ENCODE measurements at regions not wholly inside any gene's neighbourhood (a gene's known extent, or its start where the extent isn't known, plus 50 kb on each side); places are given as distances from the start of the nearest gene placed in this dataset.
"Not testable (repeated sequence)": the region's sequence is repeated elsewhere in the genome, so short reads cannot be mapped to it uniquely, and the experiment has no call there.

GRCh38 chr10:8360365-8360764, 305.9 kb downstream of the GATA3 start:
- FAIRE-seq = peak; percentile 82
- no peak for DNase-seq (ENCODE audit: insufficient read length)
- TF ChIP-seq TAF1 (IDR thresholded peaks at IDR 0.05; ENCODE audit: borderline replicate concordance, low read depth, low read length) (no peak), POLR2AphosphoS5 (IDR thresholded peaks at IDR 0.05; ENCODE audit: low read depth, low read length) (no peak), POLR2A (IDR thresholded peaks at IDR 0.05; ENCODE audit: low read depth, low read length) (no peak)

- no peak for DNase-seq (ENCODE audit: insufficient read length)
- FAIRE-seq = no peak
These were observed 306.5 kb downstream of the GATA3 start for GRCh38 chr10:8360814-8361509.

DNA sequence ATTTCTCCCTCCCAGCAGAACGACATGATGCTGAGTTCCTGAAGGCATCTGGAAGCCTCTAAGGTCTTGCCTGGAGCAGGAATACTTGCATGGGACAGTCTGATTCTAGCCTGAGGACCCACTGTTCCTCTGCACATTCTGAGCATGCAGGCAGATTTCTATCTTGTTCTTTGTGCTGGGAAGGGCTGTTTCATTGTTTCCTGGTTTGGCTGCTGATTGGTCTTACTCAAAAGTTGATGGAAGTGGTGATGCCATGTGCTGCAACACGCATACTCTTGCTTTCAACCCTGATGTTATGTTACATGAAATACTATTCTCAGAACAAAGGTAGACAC, 307.0 kb downstream of the GATA3 start:
- DNase-seq (ENCODE audit: insufficient read length) (no peak), FAIRE-seq (peak; percentile 67)

More at GRCh38 chr10:8360814-8361509, 306.5 kb downstream of the GATA3 start:
- no peak for TF ChIP-seq POLR2AphosphoS5 (IDR thresholded peaks at IDR 0.05; ENCODE audit: low read depth, low read length)

DNA sequence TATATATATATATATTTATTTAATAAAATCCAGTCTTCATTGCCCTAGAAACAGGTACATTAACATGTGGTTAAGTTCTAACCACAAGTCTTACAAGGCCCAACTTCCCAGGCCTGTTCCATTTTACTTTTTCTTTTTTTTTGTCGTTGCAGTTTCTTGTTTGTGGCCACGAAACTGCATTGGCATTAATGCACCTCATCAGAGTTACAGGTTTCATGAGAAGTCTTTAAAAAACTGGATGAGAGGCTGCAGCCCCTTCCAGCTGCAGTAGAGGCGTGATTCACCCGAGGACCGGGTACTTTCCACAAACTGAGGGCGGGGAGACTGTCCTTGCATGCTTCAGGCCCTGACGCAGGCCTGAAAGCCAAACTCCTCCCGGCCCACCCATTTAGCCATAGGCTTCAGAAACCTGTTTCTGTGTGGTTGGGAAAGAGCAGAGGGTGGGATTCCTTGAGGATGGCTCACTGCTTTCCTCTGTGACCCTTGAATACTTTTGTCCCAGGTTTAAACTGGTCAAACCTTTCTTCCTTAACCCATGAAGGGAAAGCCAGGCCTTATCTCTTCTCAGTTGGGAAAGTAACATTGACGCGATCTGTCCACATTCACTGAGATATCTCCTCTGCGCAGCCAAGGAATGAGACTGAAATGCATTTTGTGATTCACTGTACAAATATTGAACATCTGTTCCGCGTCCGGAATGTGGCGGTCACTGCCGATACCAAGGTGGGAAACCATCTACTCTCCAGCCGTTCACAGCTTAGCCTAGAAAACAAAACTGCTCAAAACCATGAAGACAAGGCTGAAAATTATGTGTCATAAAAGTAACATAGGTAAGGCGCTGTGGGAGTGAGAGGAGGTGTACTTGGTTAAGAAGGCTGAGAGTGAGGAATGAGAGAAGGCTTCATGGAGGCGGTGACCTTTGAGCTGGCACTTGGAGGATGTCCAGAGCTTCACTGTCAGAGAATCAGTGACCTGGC, 311.7 kb downstream of the GATA3 start:
- peak; percentile 82 for FAIRE-seq
- TF ChIP-seq TAF1 (IDR thresholded peaks at IDR 0.05; ENCODE audit: borderline replicate concordance, low read depth, low read length) = no peak
- no peak for TF ChIP-seq POLR2A (IDR thresholded peaks at IDR 0.05; ENCODE audit: low read depth, low read length)
- TF ChIP-seq POLR2AphosphoS5 (IDR thresholded peaks at IDR 0.05; ENCODE audit: low read depth, low read length) = no peak
- no peak for DNase-seq (ENCODE audit: insufficient read length)

More for the DNA sequence above, 307.0 kb downstream of the GATA3 start:
- no peak for TF ChIP-seq POLR2AphosphoS5 (IDR thresholded peaks at IDR 0.05; ENCODE audit: low read depth, low read length)
- TF ChIP-seq TAF1 (IDR thresholded peaks at IDR 0.05; ENCODE audit: borderline replicate concordance, low read depth, low read length) = no peak
- TF ChIP-seq POLR2A (IDR thresholded peaks at IDR 0.05; ENCODE audit: low read depth, low read length) = no peak

DNA sequence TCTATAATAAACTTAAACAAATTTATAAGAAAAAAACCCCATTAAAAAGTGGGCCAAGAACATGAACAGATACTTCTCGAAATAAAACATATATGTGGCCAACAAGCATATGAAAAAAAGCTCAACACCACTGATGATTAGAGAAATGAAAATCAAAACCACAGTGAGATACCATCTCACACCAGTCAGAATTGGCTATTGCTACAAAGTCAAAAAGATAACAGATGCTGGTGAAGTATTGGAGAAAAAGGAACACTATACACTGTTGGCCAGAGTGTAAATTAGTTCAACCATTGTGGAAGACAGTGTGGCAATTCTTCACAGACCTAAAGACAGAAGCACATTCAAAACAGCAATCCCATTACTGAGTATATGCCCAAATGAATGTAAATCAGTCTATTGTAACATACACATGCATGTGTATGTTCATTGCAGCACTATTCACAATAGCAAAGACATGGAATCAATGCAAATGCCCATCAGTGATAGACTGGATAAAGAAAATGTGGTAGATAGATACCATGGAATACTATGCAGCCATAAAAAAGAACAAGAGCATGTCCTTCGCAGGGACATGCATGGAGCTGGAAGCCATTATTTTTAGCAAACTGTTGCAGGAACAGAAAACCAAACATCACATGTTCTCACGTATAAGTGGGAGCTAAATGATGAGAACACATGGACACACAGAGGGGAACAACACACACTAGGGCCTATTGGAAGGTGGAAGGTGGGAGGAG, 313.4 kb downstream of the GATA3 start:
- peak; percentile 60 for FAIRE-seq

GRCh38 chr10:8369666-8370065, 315.2 kb downstream of the GATA3 start:
- TF ChIP-seq POLR2A (IDR thresholded peaks at IDR 0.05; ENCODE audit: low read depth, low read length) (no peak), TAF1 (IDR thresholded peaks at IDR 0.05; ENCODE audit: borderline replicate concordance, low read depth, low read length) (no peak), POLR2AphosphoS5 (IDR thresholded peaks at IDR 0.05; ENCODE audit: low read depth, low read length) (no peak)
- FAIRE-seq = peak; percentile 85
- DNase-seq (ENCODE audit: insufficient read length) = no peak

More for the DNA sequence above, 313.4 kb downstream of the GATA3 start:
- not testable (repeated sequence) for DNase-seq (ENCODE audit: insufficient read length)

DNA sequence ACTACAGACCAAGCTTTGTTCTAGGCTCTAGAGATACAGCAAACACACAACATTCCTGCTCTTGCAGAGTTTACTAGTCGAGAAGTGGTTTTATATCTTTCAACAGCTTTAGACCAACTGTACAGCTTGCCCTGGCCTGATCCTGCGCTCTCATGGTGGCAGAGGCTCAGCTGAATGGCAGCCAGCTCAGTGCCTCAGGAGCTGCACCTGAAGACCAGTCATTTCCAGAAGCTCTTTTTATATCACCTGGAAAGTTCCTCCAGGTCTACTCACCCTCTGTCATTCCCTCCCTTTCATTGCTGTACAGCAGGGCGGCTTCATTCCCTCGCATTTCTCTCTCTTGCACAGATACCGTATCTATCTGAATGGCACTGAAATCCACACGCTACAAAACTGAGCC, 319.8 kb downstream of the GATA3 start:
- FAIRE-seq (no peak), DNase-seq (ENCODE audit: insufficient read length) (no peak)
- TF ChIP-seq POLR2A (IDR thresholded peaks at IDR 0.05; ENCODE audit: low read depth, low read length) (no peak), POLR2AphosphoS5 (IDR thresholded peaks at IDR 0.05; ENCODE audit: low read depth, low read length) (no peak), TAF1 (IDR thresholded peaks at IDR 0.05; ENCODE audit: borderline replicate concordance, low read depth, low read length) (no peak)

- DNase-seq (ENCODE audit: insufficient read length) = no peak
These were observed 320.6 kb downstream of the GATA3 start for GRCh38 chr10:8375137-8375536.

DNA sequence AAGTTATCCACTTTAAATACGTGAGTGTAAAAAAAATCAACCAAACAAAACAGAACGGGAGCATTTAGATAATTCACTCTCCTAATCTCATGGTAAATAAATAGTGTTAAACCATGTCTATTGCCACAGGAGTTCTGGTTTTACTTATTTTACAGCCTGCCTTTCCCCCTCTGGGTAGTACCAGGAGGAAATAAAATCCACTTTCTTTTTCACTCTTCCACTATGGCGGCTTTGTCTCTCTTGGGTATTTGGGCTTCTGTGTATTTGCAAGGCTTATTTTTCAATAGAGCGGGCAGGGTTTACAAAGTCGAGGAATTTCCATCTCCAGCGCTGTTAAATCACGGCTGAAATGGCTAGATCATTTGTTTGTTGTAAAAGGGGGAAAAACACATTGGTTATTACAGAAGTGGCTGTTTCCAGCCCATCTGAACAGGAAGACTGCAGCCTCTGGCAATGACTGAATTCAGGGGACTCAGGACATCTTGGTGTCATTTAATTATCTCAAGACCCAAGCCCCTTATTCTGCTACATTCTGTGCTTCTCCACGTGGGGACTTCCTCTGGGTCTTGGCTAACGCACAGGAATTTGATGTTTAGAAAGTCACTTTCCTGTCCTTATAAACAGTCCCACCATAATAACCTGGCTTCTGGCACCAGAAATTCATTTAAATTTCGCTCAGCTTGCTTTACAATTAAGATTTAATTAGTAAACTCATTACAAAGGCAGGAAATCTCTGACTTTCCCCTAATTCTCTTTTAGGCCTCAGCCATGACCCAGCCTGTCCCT, 323.9 kb downstream of the GATA3 start:
- no peak for TF ChIP-seq POLR2A (IDR thresholded peaks at IDR 0.05; ENCODE audit: low read depth, low read length)
- TF ChIP-seq POLR2AphosphoS5 (IDR thresholded peaks at IDR 0.05; ENCODE audit: low read depth, low read length) = no peak
- no peak for TF ChIP-seq TAF1 (IDR thresholded peaks at IDR 0.05; ENCODE audit: borderline replicate concordance, low read depth, low read length)
- FAIRE-seq = peak; percentile 73

More at GRCh38 chr10:8375137-8375536, 320.6 kb downstream of the GATA3 start:
- FAIRE-seq = peak; percentile 64
- TF ChIP-seq POLR2AphosphoS5 (IDR thresholded peaks at IDR 0.05; ENCODE audit: low read depth, low read length) (no peak), POLR2A (IDR thresholded peaks at IDR 0.05; ENCODE audit: low read depth, low read length) (no peak), TAF1 (IDR thresholded peaks at IDR 0.05; ENCODE audit: borderline replicate concordance, low read depth, low read length) (no peak)

DNA sequence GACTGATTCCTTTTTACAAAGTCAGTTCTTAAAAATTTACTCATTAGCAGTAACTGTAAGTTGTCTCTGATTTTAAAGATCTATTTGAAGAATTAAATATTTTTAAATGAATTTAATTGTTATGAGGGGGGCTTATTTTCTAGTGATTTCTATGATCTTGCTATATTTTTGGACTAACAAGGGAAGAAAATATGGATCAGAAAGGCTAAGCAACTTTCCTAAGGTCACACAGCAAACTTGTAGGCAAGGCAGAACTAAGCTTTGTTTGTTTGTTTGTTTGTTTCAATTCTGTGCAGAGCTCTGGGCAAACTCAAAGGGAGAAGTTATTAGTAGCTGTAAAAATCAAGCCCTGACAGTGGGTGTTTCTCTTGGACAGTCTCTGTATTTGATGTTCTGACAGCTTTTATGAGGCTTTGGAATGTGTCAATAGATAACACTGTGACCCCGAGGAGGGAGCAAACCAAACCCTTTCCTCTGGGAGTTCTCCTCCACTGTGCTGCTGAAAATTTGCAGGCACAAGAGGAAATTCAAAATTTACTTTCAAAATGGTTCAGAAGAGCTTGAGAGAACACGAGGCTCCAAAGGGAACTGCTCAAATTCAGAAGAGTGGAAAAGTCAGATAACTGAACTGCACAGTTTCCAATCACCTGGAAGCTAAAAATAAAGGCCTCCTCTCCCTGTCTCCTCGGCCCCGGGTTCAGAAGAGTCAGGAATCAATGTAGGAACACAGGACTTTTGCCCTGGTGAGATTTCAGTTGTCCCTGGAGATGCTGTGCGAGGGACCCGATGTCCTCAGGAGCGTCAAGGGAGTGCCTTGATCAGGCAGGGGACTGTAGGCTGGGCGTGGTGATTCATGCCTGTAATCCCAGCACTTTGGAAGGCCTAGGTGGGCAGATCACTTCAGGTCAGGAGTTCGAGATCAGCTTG, 325.7 kb downstream of the GATA3 start:
- FAIRE-seq (no peak), DNase-seq (ENCODE audit: insufficient read length) (no peak)
- no peak for TF ChIP-seq TAF1 (IDR thresholded peaks at IDR 0.05; ENCODE audit: borderline replicate concordance, low read depth, low read length)
- TF ChIP-seq POLR2A (IDR thresholded peaks at IDR 0.05; ENCODE audit: low read depth, low read length) = no peak
- TF ChIP-seq POLR2AphosphoS5 (IDR thresholded peaks at IDR 0.05; ENCODE audit: low read depth, low read length) = no peak

More for the DNA sequence above, 323.9 kb downstream of the GATA3 start:
- no peak for DNase-seq (ENCODE audit: insufficient read length)
